ENCODE measurements at regions not wholly inside any gene's neighbourhood (a gene's known extent, or its start where the extent isn't known, plus 50 kb on each side); places are given as distances from the start of the nearest gene placed in this dataset.

GRCh38 chr1:147491098-147491497, 50.2 kb upstream of the BCL9 start:
- TF ChIP-seq EP300 (IDR thresholded peaks at IDR 0.05) (no peak), CTCF (IDR thresholded peaks at IDR 0.05) (no peak), POLR2A (IDR thresholded peaks at IDR 0.05) (no peak), POLR2AphosphoS5 (IDR thresholded peaks at IDR 0.05) (no peak)

Data from upper lobe of left lung (tissue), 4 donors.